G401.6 (cell line): ENCODE measurements at regions not wholly inside any gene's neighbourhood (a gene's known extent, or its start where the extent isn't known, plus 50 kb on each side); places are given as distances from the start of the nearest gene placed in this dataset.
"Not testable (repeated sequence)": the region's sequence is repeated elsewhere in the genome, so short reads cannot be mapped to it uniquely, and the experiment has no call there.

Experiments
- FAIRE-seq: peaks from 2 replicates; lab custom pipeline; 2012; peaks lifted over from hg19 to GRCh38; lab: Jason Lieb, UNC

GRCh38 chr1:191788551-191788950 is 369.7 kb upstream of the RGS18 start:
- FAIRE-seq = no peak

- FAIRE-seq = peak; percentile 50
These were observed 360.1 kb upstream of the RGS18 start for GRCh38 chr1:191798178-191798577.

GRCh38 chr1:191804311-191804710 is 354.0 kb upstream of the RGS18 start:
- no peak for FAIRE-seq

GRCh38 chr1:191813593-191813992 is 344.7 kb upstream of the RGS18 start:
- FAIRE-seq = not testable (repeated sequence)

GRCh38 chr1:191818198-191818597 is 340.1 kb upstream of the RGS18 start:
- FAIRE-seq = no peak

GRCh38 chr1:191831572-191831971 is 326.7 kb upstream of the RGS18 start:
- FAIRE-seq = no peak

GRCh38 chr1:191839891-191840290 is 318.4 kb upstream of the RGS18 start:
- FAIRE-seq = no peak

GRCh38 chr1:191851799-191852595 is 306.3 kb upstream of the RGS18 start:
- peak; percentile 87 for FAIRE-seq

GRCh38 chr1:191852907-191853306 is 305.4 kb upstream of the RGS18 start:
- FAIRE-seq = no peak

- no peak for FAIRE-seq
These were observed 300.7 kb upstream of the RGS18 start for GRCh38 chr1:191857600-191857999.

- FAIRE-seq = no peak
These were observed 292.8 kb upstream of the RGS18 start for GRCh38 chr1:191865479-191865878.

GRCh38 chr1:191866155-191866554 is 292.1 kb upstream of the RGS18 start:
- no peak for FAIRE-seq

- FAIRE-seq = no peak
These were observed 288.4 kb upstream of the RGS18 start for GRCh38 chr1:191869790-191870312.

GRCh38 chr1:191870490-191870889 is 287.8 kb upstream of the RGS18 start:
- FAIRE-seq = no peak

GRCh38 chr1:191875994-191876393 is 282.3 kb upstream of the RGS18 start:
- FAIRE-seq = peak; percentile 60

GRCh38 chr1:191876631-191877030 is 281.6 kb upstream of the RGS18 start:
- FAIRE-seq = no peak

- FAIRE-seq = no peak
These were observed 275.4 kb upstream of the RGS18 start for GRCh38 chr1:191882870-191883269.

GRCh38 chr1:191886977-191887376 is 271.3 kb upstream of the RGS18 start:
- peak; percentile 28 for FAIRE-seq

- no peak for FAIRE-seq
These were observed 269.2 kb upstream of the RGS18 start for GRCh38 chr1:191888996-191889622.

- no peak for FAIRE-seq
These were observed 268.6 kb upstream of the RGS18 start for GRCh38 chr1:191889623-191890003.

GRCh38 chr1:191890433-191891088 is 267.7 kb upstream of the RGS18 start:
- FAIRE-seq = no peak

- FAIRE-seq = no peak
These were observed 265.5 kb upstream of the RGS18 start for GRCh38 chr1:191892716-191893115.

- FAIRE-seq = no peak
These were observed 263.2 kb upstream of the RGS18 start for GRCh38 chr1:191895049-191895448.
